HK-2 (cell line): ENCODE measurements at regions not wholly inside any gene's neighbourhood (a gene's known extent, or its start where the extent isn't known, plus 50 kb on each side); places are given as distances from the start of the nearest gene placed in this dataset.
A peak's percentile ranks its signal among the peaks of the same experiment; 100 is the strongest.

Experiments
- DNase-seq: peaks from one replicate; pipeline ENCODE4 v3.0.0-alpha.2; 2018; ENCODE audit not compliant: unreplicated experiment

- no peak for DNase-seq
Observed at GRCh38 chr2:144215701-144216675, 303.9 kb downstream of the ZEB2 start.

- no peak for DNase-seq
Observed at GRCh38 chr2:144215207-144215606, 304.7 kb downstream of the ZEB2 start.

GRCh38 chr2:144213797-144214196, 306.1 kb downstream of the ZEB2 start:
- DNase-seq: no peak

GRCh38 chr2:144211826-144212225, 308.1 kb downstream of the ZEB2 start:
- no peak for DNase-seq

GRCh38 chr2:144211065-144211464, 308.9 kb downstream of the ZEB2 start:
- no peak for DNase-seq

GRCh38 chr2:144210076-144210475, 309.8 kb downstream of the ZEB2 start:
- no peak for DNase-seq

GRCh38 chr2:144208924-144209323, 311.0 kb downstream of the ZEB2 start:
- DNase-seq: no peak

- DNase-seq: no peak
Observed at GRCh38 chr2:144206019-144206418, 313.9 kb downstream of the ZEB2 start.

- no peak for DNase-seq
Observed at GRCh38 chr2:144201868-144202468, 318.0 kb downstream of the ZEB2 start.

- DNase-seq: no peak
Observed at GRCh38 chr2:144201126-144201525, 318.8 kb downstream of the ZEB2 start.

GRCh38 chr2:144198116-144198515, 321.8 kb downstream of the ZEB2 start:
- no peak for DNase-seq

- no peak for DNase-seq
Observed at GRCh38 chr2:144194326-144195071, 325.4 kb downstream of the ZEB2 start.

GRCh38 chr2:144190908-144191605, 328.9 kb downstream of the ZEB2 start:
- DNase-seq: no peak

- no peak for DNase-seq
Observed at GRCh38 chr2:144183727-144184126, 336.2 kb downstream of the ZEB2 start.

GRCh38 chr2:144181001-144181400, 338.9 kb downstream of the ZEB2 start:
- DNase-seq: no peak

- no peak for DNase-seq
Observed at GRCh38 chr2:144180131-144180530, 339.8 kb downstream of the ZEB2 start.

GRCh38 chr2:144170179-144170578, 349.7 kb downstream of the ZEB2 start:
- DNase-seq: no peak

GRCh38 chr2:144166743-144167142, 353.2 kb downstream of the ZEB2 start:
- no peak for DNase-seq

- DNase-seq: no peak
Observed at GRCh38 chr2:144165599-144166250, 354.2 kb downstream of the ZEB2 start.

GRCh38 chr2:144163592-144163991, 356.3 kb downstream of the ZEB2 start:
- DNase-seq: no peak

GRCh38 chr2:144162652-144163051, 357.3 kb downstream of the ZEB2 start:
- peak; percentile 4 for DNase-seq
